WTC11 (cell line): ENCODE measurements at regions not wholly inside any gene's neighbourhood (a gene's known extent, or its start where the extent isn't known, plus 50 kb on each side); places are given as distances from the start of the nearest gene placed in this dataset.

Source experiments
- ATAC-seq: fragments of 200-7000 bp; cut with Tn5 transposase; 2 replicates; pipeline ENCODE4 v1.10.0; 2021; ENCODE audit warnings: mild to moderate bottlenecking, moderate library complexity
- CTCF ChIA-PET: fragments of 300-600 bp; sonication (Branson Sonifier 250); formaldehyde crosslinking; loops from one replicate; lab custom pipeline; 2021; ENCODE audit warnings: antibody characterized with exemption; lab: Charles Lee
- POLR2A ChIA-PET: fragments of 350-600 bp; sonication (Branson Sonifier 250); formaldehyde crosslinking; loops from one replicate; lab custom pipeline; 2021; ENCODE audit warnings: antibody characterized with exemption; lab: Charles Lee
- DNase-seq: peaks from one replicate; pipeline ENCODE4 v3.0.0; 2021; ENCODE audit warnings: low spot score
- H3K27ac Mint-ChIP-seq: 2 replicates; pipeline ENCODE4 v1.8.0; 2021; ENCODE audit warnings: mixed read lengths
- H3K27me3 Mint-ChIP-seq: 2 replicates; pipeline ENCODE4 v1.8.0; 2021; ENCODE audit warnings: low read depth, mild to moderate bottlenecking, moderate library complexity, mixed read lengths
- H3K36me3 Mint-ChIP-seq: 2 replicates; pipeline ENCODE4 v1.8.0; 2021; ENCODE audit warnings: mixed read lengths
- H3K4me1 Mint-ChIP-seq: 2 replicates; pipeline ENCODE4 v1.8.0; 2022; ENCODE audit warnings: mixed read lengths
- H3K4me3 Mint-ChIP-seq: 2 replicates; pipeline ENCODE4 v1.8.0; 2021; ENCODE audit warnings: mild to moderate bottlenecking, moderate library complexity, mixed read lengths
- H3K9me3 Mint-ChIP-seq: 2 replicates; pipeline ENCODE4 v1.8.0; 2021; ENCODE audit warnings: mixed read lengths
- ETV6 ChIP-seq: sonication (generic); formaldehyde crosslinking; IDR thresholded peaks from 2 replicates; pipeline ENCODE4 v1.8.1; 2022; ENCODE audit warnings: mild to moderate bottlenecking, missing genetic modification reagents
- KAT7 ChIP-seq: sonication (generic); formaldehyde crosslinking; IDR thresholded peaks from 2 replicates; pipeline ENCODE4 v1.8.1; 2023; ENCODE audit warnings: missing genetic modification reagents, mild to moderate bottlenecking, borderline replicate concordance
- MXD4 ChIP-seq: fragments of 250-450 bp; sonication (Bioruptor Pico); IDR thresholded peaks from 2 replicates; pipeline ENCODE4 v1.8.0; 2021; ENCODE audit warnings: mild to moderate bottlenecking, moderate library complexity, borderline replicate concordance
- MYBL2 ChIP-seq: sonication (generic); formaldehyde crosslinking; IDR thresholded peaks from 2 replicates; pipeline ENCODE4 v1.8.1; 2023; ENCODE audit warnings: mild to moderate bottlenecking, moderate library complexity, missing genetic modification reagents
- NFATC4 ChIP-seq: fragments of 250-450 bp; sonication (Bioruptor Pico); IDR thresholded peaks from 2 replicates; pipeline ENCODE4 v1.9.0; 2021; ENCODE audit warnings: mild to moderate bottlenecking
- NFE2L1 ChIP-seq: sonication (generic); formaldehyde crosslinking; IDR thresholded peaks from 2 replicates; pipeline ENCODE4 v1.8.1; 2023; ENCODE audit warnings: missing genetic modification reagents
- NR1H2 ChIP-seq: sonication (generic); formaldehyde crosslinking; IDR thresholded peaks from 2 replicates; pipeline ENCODE4 v1.9.0; 2021; ENCODE audit warnings: mild to moderate bottlenecking, moderate library complexity, missing genetic modification reagents
- NR2C2 ChIP-seq: sonication (generic); formaldehyde crosslinking; IDR thresholded peaks from 2 replicates; pipeline ENCODE4 v1.8.0; 2022; ENCODE audit warnings: mild to moderate bottlenecking, missing genetic modification reagents
- OVOL2 ChIP-seq: fragments of 250-450 bp; sonication (Bioruptor Pico); IDR thresholded peaks from 2 replicates; pipeline ENCODE4 v1.9.0; 2021; ENCODE audit warnings: mild to moderate bottlenecking, borderline replicate concordance
- SOX15 ChIP-seq: fragments of 250-450 bp; sonication (Bioruptor Pico); IDR thresholded peaks from 2 replicates; pipeline ENCODE4 v1.9.0; 2021; ENCODE audit warnings: mild to moderate bottlenecking
- ZNF138 ChIP-seq: sonication (generic); formaldehyde crosslinking; conservative IDR thresholded peaks from 2 replicates; pipeline ENCODE4 v1.8.1; 2022; ENCODE audit warnings: mild to moderate bottlenecking, moderate library complexity, missing genetic modification reagents
- TF ChIP-seq, protein P1 (sequence below): fragments of 250-450 bp; sonication (Bioruptor Pico); IDR thresholded peaks from 2 replicates; pipeline ENCODE4 v2.1.2; 2022; ENCODE audit warnings: mild to moderate bottlenecking, moderate library complexity
- TF ChIP-seq, protein P2 (sequence below): sonication (generic); formaldehyde crosslinking; IDR thresholded peaks from 2 replicates; pipeline ENCODE4 v1.8.1; 2022; ENCODE audit warnings: mild to moderate bottlenecking, missing genetic modification reagents, moderate library complexity, borderline replicate concordance
- TF ChIP-seq, protein P3 (sequence below): sonication (generic); formaldehyde crosslinking; IDR thresholded peaks from 2 replicates; pipeline ENCODE4 v1.8.1; 2023; ENCODE audit warnings: mild to moderate bottlenecking, missing genetic modification reagents, borderline replicate concordance
- TF ChIP-seq, protein P4 (sequence below): sonication (generic); formaldehyde crosslinking; IDR thresholded peaks from 2 replicates; pipeline ENCODE4 v1.8.0; 2023; ENCODE audit warnings: missing genetic modification reagents, mild to moderate bottlenecking, borderline replicate concordance
- TF ChIP-seq, protein P5 (sequence below): sonication (generic); formaldehyde crosslinking; IDR thresholded peaks from 2 replicates; pipeline ENCODE4 v1.8.0; 2023; ENCODE audit warnings: missing genetic modification reagents
- TF ChIP-seq, protein P6 (sequence below): sonication (generic); formaldehyde crosslinking; IDR thresholded peaks from 2 replicates; pipeline ENCODE4 v1.8.0; 2022; ENCODE audit warnings: mild to moderate bottlenecking, missing genetic modification reagents
- TF ChIP-seq, protein P7 (sequence below): sonication (generic); formaldehyde crosslinking; IDR thresholded peaks from 2 replicates; pipeline ENCODE4 v1.8.0; 2022; ENCODE audit warnings: mild to moderate bottlenecking, missing genetic modification reagents

DNA sequence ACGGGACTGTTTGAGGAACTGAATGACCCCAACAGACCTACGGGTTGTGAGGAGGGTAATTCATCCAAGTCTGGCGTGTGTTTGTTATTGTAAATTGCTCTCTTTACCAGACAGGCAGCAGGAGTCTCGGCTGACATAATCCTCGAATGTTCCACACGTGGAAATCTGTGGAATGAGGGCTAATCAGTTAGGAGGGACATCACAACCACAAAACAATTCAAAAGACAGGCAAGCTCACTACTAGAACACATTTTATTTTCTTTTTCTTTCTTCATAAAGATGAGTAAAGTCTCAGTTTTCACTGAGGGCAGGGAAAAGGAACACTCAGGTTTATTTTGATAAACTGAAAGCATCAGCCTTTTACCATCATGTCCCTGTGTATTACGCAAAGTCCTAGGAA is 53.8 kb downstream of the GRK7 start:
- peaks cover 21% of the 10 kb centered on the region for H3K9me3 Mint-ChIP-seq
- ChIA-PET CTCF (no interaction called here), POLR2A (no interaction called here)
- 0 out of 2 replicates have a peak, but pooled peaks cover 2% of the 10 kb centered on the region for H3K36me3 Mint-ChIP-seq
- H3K27me3 Mint-ChIP-seq: no peaks in the 10 kb centered on the region; the same call in 1 of the 2 replicates
- no peak overlapping the region for H3K27ac Mint-ChIP-seq
- TF ChIP-seq NFE2L1 (CRISPR knock-in tag): no peak
- TF ChIP-seq, protein P1, sequence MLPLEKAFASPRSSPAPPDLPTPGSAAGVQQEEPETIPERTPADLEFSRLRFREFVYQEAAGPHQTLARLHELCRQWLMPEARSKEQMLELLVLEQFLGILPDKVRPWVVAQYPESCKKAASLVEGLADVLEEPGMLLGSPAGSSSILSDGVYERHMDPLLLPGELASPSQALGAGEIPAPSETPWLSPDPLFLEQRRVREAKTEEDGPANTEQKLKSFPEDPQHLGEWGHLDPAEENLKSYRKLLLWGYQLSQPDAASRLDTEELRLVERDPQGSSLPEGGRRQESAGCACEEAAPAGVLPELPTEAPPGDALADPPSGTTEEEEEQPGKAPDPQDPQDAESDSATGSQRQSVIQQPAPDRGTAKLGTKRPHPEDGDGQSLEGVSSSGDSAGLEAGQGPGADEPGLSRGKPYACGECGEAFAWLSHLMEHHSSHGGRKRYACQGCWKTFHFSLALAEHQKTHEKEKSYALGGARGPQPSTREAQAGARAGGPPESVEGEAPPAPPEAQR: no peak
- peaks cover 28% of the 10 kb centered on the region for H3K4me1 Mint-ChIP-seq
- DNase-seq (no peak), ATAC-seq (no peak)
- no peak overlapping the region for H3K4me3 Mint-ChIP-seq

DNA sequence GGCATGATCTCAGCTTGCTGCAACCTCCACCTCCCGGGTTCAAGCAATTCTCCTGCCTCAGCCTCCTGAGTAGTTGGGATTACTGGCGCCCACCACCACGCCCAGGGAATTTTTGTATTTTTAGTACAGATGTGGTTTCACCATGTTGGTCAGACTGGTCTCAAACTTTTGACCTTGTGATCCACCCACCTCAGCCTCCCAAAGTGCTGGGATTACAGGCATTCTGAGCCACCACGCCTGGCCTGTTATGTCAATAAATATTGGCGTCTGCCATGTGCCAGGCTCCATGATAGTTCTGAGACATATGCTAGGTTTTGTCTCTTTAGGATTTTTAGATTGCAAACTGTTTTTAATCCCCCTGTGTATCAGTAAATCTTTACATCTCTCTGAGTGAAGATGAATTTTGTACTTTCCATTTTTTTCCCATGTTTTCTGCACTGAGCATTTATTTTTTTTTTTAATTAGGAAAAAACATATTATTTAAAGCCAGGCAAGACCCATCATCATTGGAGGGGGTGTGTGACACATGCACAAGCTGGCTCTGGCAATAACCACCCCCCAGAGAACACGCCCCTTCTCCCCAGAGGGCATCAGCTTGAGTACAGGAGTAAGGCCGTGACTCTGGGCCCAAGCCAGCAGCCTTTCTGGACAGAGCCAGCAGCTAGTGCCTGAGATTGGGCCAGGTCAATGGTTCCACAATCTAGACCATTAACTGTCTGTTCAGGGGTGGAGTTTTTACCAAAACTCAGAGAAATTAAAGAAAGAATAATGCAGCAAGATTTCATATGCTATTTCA is 51.0 kb upstream of the ATP1B3 start:
- ChIA-PET CTCF (interaction anchor here (0.6 to 0.7 kb wide), 2 partner anchors 104 to 767 kb away, joined by 3 read pairs; no protein-coding TSS in a partner anchor), POLR2A (no interaction called here)
- no peak for ATAC-seq
- peaks cover 8% of the 10 kb centered on the region for H3K9me3 Mint-ChIP-seq
- no peak overlapping the region for H3K4me3 Mint-ChIP-seq
- H3K27me3 Mint-ChIP-seq: peaks cover 3% of the 10 kb centered on the region; the same call in 1 of the 2 replicates
- DNase-seq: no peak
- no peaks in the 10 kb centered on the region for H3K36me3 Mint-ChIP-seq
- H3K4me1 Mint-ChIP-seq: peaks cover 34% of the 10 kb centered on the region
- peak overlapping the region; percentile 83; the same call in 1 of the 2 replicates for H3K27ac Mint-ChIP-seq
- TF ChIP-seq SOX15 (CRISPR knock-in tag) (no peak), ETV6 (CRISPR knock-in tag) (no peak), NR1H2 (no peak), OVOL2 (CRISPR knock-in tag) (no peak), NR2C2 (CRISPR knock-in tag) (no peak), KAT7 (CRISPR knock-in tag) (no peak), NFATC4 (CRISPR knock-in tag) (no peak), ZNF138 (no peak), MYBL2 (CRISPR knock-in tag) (no peak), MXD4 (no peak)
- TF ChIP-seq, protein P2, sequence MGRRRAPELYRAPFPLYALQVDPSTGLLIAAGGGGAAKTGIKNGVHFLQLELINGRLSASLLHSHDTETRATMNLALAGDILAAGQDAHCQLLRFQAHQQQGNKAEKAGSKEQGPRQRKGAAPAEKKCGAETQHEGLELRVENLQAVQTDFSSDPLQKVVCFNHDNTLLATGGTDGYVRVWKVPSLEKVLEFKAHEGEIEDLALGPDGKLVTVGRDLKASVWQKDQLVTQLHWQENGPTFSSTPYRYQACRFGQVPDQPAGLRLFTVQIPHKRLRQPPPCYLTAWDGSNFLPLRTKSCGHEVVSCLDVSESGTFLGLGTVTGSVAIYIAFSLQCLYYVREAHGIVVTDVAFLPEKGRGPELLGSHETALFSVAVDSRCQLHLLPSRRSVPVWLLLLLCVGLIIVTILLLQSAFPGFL: no peak
- TF ChIP-seq, protein P3, sequence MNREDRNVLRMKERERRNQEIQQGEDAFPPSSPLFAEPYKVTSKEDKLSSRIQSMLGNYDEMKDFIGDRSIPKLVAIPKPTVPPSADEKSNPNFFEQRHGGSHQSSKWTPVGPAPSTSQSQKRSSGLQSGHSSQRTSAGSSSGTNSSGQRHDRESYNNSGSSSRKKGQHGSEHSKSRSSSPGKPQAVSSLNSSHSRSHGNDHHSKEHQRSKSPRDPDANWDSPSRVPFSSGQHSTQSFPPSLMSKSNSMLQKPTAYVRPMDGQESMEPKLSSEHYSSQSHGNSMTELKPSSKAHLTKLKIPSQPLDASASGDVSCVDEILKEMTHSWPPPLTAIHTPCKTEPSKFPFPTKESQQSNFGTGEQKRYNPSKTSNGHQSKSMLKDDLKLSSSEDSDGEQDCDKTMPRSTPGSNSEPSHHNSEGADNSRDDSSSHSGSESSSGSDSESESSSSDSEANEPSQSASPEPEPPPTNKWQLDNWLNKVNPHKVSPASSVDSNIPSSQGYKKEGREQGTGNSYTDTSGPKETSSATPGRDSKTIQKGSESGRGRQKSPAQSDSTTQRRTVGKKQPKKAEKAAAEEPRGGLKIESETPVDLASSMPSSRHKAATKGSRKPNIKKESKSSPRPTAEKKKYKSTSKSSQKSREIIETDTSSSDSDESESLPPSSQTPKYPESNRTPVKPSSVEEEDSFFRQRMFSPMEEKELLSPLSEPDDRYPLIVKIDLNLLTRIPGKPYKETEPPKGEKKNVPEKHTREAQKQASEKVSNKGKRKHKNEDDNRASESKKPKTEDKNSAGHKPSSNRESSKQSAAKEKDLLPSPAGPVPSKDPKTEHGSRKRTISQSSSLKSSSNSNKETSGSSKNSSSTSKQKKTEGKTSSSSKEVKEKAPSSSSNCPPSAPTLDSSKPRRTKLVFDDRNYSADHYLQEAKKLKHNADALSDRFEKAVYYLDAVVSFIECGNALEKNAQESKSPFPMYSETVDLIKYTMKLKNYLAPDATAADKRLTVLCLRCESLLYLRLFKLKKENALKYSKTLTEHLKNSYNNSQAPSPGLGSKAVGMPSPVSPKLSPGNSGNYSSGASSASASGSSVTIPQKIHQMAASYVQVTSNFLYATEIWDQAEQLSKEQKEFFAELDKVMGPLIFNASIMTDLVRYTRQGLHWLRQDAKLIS (CRISPR knock-in tag): no peak
- TF ChIP-seq, protein P4, sequence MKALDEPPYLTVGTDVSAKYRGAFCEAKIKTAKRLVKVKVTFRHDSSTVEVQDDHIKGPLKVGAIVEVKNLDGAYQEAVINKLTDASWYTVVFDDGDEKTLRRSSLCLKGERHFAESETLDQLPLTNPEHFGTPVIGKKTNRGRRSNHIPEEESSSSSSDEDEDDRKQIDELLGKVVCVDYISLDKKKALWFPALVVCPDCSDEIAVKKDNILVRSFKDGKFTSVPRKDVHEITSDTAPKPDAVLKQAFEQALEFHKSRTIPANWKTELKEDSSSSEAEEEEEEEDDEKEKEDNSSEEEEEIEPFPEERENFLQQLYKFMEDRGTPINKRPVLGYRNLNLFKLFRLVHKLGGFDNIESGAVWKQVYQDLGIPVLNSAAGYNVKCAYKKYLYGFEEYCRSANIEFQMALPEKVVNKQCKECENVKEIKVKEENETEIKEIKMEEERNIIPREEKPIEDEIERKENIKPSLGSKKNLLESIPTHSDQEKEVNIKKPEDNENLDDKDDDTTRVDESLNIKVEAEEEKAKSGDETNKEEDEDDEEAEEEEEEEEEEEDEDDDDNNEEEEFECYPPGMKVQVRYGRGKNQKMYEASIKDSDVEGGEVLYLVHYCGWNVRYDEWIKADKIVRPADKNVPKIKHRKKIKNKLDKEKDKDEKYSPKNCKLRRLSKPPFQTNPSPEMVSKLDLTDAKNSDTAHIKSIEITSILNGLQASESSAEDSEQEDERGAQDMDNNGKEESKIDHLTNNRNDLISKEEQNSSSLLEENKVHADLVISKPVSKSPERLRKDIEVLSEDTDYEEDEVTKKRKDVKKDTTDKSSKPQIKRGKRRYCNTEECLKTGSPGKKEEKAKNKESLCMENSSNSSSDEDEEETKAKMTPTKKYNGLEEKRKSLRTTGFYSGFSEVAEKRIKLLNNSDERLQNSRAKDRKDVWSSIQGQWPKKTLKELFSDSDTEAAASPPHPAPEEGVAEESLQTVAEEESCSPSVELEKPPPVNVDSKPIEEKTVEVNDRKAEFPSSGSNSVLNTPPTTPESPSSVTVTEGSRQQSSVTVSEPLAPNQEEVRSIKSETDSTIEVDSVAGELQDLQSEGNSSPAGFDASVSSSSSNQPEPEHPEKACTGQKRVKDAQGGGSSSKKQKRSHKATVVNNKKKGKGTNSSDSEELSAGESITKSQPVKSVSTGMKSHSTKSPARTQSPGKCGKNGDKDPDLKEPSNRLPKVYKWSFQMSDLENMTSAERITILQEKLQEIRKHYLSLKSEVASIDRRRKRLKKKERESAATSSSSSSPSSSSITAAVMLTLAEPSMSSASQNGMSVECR (CRISPR knock-in tag): no peak
- TF ChIP-seq, protein P5, sequence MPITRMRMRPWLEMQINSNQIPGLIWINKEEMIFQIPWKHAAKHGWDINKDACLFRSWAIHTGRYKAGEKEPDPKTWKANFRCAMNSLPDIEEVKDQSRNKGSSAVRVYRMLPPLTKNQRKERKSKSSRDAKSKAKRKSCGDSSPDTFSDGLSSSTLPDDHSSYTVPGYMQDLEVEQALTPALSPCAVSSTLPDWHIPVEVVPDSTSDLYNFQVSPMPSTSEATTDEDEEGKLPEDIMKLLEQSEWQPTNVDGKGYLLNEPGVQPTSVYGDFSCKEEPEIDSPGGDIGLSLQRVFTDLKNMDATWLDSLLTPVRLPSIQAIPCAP (CRISPR knock-in tag): no peak
- TF ChIP-seq, protein P6, sequence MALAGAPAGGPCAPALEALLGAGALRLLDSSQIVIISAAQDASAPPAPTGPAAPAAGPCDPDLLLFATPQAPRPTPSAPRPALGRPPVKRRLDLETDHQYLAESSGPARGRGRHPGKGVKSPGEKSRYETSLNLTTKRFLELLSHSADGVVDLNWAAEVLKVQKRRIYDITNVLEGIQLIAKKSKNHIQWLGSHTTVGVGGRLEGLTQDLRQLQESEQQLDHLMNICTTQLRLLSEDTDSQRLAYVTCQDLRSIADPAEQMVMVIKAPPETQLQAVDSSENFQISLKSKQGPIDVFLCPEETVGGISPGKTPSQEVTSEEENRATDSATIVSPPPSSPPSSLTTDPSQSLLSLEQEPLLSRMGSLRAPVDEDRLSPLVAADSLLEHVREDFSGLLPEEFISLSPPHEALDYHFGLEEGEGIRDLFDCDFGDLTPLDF (CRISPR knock-in tag): no peak
- TF ChIP-seq, protein P7, sequence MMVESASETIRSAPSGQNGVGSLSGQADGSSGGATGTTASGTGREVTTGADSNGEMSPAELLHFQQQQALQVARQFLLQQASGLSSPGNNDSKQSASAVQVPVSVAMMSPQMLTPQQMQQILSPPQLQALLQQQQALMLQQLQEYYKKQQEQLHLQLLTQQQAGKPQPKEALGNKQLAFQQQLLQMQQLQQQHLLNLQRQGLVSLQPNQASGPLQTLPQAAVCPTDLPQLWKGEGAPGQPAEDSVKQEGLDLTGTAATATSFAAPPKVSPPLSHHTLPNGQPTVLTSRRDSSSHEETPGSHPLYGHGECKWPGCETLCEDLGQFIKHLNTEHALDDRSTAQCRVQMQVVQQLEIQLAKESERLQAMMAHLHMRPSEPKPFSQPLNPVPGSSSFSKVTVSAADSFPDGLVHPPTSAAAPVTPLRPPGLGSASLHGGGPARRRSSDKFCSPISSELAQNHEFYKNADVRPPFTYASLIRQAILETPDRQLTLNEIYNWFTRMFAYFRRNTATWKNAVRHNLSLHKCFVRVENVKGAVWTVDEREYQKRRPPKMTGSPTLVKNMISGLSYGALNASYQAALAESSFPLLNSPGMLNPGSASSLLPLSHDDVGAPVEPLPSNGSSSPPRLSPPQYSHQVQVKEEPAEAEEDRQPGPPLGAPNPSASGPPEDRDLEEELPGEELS: no peak
